ENCODE measurements at regions not wholly inside any gene's neighbourhood (a gene's known extent, or its start where the extent isn't known, plus 50 kb on each side); places are given as distances from the start of the nearest gene placed in this dataset.

DNA sequence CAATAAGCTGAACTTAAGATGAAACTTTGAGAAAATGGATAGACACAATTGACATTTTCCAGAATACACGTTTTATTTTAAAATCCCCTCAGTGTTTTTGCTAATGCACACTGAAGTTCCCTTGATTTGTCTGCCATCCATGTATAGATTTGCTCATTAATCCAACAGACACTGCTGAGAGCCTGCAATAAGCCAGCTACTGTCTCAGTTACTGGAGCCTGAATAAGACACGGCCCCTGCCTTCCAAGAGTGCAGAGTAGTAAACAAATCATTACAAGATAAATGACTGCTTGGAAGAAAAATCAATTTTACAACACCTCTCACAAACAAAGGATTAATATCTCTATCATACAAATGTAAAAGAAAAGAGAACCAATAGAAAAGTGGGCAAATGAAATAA is 130.1 kb downstream of the TLR5 start:
- TF ChIP-seq CTCF (conservative IDR thresholded peaks at IDR 0.05; ENCODE audit: low read depth, low read length): no peak
- no peak overlapping the region for H3K4me3 ChIP-seq (ENCODE audit: low read depth, low read length)
- no peak for DNase-seq (ENCODE audit: low read depth)

DNA sequence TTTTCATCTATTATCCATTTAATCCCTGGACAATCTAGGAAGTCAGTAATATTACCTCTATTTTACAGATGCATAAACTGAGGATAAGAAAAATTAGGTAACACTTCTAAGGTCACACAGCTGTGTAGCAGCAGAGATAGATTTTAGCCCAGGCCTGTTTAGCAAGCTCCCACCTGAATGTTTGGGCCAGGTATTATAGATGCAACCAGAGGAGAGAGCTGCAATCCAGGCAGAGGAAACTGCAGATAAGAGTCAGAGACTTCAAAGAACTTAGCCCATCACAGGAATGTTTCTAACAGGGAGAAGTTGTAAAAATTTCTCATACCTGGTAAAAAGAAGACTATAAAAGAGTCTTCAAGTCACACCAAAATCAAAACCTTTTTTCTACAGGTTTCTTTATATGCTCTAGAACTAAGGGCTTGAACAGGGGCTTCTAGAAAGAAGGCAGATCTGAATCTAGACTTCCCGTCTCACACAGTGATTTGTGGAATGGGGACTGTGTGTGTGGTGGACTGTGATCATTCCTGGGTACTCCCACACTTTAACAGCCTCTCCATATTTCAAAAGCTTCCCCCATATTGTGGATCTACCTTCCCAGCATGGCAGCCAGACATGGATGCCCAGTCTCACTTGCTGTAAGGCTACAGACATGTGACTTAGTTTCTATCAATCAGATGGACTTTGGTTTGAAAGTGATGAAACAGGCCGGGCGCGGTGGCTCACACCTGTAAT is 128.7 kb downstream of the TLR5 start:
- no peak for DNase-seq (ENCODE audit: low read depth)
- H3K4me3 ChIP-seq (ENCODE audit: low read depth, low read length): no peak overlapping the region
- TF ChIP-seq CTCF (conservative IDR thresholded peaks at IDR 0.05; ENCODE audit: low read depth, low read length): no peak

DNA sequence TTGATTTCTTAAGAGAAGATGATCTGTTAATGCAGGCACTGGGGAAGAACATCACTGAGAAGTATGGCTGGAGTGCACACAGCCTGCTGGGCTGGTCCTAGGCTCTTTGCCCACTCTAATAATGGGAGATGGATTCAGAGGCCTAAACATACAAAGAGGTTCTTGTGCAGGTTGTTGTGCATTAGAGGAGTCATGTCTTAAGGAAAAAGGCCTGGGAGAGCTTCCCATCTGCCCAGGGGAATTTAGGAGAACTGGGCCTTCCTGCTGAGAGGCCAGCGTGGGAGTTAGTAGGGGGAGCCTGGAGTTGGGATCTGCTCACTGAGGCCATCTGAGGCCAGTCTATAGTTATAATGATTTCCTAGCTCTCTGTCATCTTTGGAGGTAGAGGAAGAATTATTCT is 126.7 kb downstream of the TLR5 start:
- no peak for TF ChIP-seq CTCF (conservative IDR thresholded peaks at IDR 0.05; ENCODE audit: low read depth, low read length)
- no peak overlapping the region for H3K4me3 ChIP-seq (ENCODE audit: low read depth, low read length)
- no peak for DNase-seq (ENCODE audit: low read depth)

- DNase-seq (ENCODE audit: low read depth): no peak
- TF ChIP-seq CTCF (conservative IDR thresholded peaks at IDR 0.05; ENCODE audit: low read depth, low read length): no peak
- no peak overlapping the region for H3K4me3 ChIP-seq (ENCODE audit: low read depth, low read length)
Observed at GRCh38 chr1:223016890-223017289, 126.2 kb downstream of the TLR5 start.

GRCh38 chr1:223017291-223017690 is 125.8 kb downstream of the TLR5 start:
- DNase-seq (ENCODE audit: low read depth): no peak
- H3K4me3 ChIP-seq (ENCODE audit: low read depth, low read length): no peak overlapping the region
- TF ChIP-seq CTCF (conservative IDR thresholded peaks at IDR 0.05; ENCODE audit: low read depth, low read length): no peak

- no peak for DNase-seq (ENCODE audit: low read depth)
- TF ChIP-seq CTCF (conservative IDR thresholded peaks at IDR 0.05; ENCODE audit: low read depth, low read length): no peak
- H3K4me3 ChIP-seq (ENCODE audit: low read depth, low read length): no peak overlapping the region
Observed at GRCh38 chr1:223018534-223018933, 124.5 kb downstream of the TLR5 start.

DNA sequence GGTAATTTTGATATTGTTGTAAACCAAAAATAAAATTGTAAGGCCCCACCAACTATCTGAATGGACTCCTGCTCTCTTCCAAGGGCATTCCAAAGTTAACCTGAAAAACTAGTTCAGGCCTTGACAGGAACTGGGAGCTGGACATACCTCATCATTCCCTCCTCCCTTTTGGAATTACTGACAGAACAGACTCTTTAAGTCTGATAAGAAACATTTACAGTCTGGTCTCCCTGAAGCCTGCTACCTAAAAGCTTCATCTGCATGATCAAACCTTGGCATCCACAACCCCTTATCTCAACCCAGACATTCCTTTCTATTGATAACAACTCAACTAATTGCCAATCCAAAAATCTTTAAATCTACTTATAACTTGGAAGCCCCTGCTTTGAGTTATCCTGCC is 123.8 kb downstream of the TLR5 start:
- no peak overlapping the region for H3K4me3 ChIP-seq (ENCODE audit: low read depth, low read length)
- no peak for TF ChIP-seq CTCF (conservative IDR thresholded peaks at IDR 0.05; ENCODE audit: low read depth, low read length)
- DNase-seq (ENCODE audit: low read depth): no peak
